ENCODE measurements at regions not wholly inside any gene's neighbourhood (a gene's known extent, or its start where the extent isn't known, plus 50 kb on each side); places are given as distances from the start of the nearest gene placed in this dataset.

- TF ChIP-seq, protein P1, sequence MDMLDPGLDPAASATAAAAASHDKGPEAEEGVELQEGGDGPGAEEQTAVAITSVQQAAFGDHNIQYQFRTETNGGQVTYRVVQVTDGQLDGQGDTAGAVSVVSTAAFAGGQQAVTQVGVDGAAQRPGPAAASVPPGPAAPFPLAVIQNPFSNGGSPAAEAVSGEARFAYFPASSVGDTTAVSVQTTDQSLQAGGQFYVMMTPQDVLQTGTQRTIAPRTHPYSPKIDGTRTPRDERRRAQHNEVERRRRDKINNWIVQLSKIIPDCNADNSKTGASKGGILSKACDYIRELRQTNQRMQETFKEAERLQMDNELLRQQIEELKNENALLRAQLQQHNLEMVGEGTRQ (CRISPR knock-in tag; IDR thresholded peaks at IDR 0.05) = no peak
- TF ChIP-seq MXD4 (CRISPR knock-in tag; IDR thresholded peaks at IDR 0.05; ENCODE audit: borderline replicate concordance) = no peak
- TF ChIP-seq, protein P2, sequence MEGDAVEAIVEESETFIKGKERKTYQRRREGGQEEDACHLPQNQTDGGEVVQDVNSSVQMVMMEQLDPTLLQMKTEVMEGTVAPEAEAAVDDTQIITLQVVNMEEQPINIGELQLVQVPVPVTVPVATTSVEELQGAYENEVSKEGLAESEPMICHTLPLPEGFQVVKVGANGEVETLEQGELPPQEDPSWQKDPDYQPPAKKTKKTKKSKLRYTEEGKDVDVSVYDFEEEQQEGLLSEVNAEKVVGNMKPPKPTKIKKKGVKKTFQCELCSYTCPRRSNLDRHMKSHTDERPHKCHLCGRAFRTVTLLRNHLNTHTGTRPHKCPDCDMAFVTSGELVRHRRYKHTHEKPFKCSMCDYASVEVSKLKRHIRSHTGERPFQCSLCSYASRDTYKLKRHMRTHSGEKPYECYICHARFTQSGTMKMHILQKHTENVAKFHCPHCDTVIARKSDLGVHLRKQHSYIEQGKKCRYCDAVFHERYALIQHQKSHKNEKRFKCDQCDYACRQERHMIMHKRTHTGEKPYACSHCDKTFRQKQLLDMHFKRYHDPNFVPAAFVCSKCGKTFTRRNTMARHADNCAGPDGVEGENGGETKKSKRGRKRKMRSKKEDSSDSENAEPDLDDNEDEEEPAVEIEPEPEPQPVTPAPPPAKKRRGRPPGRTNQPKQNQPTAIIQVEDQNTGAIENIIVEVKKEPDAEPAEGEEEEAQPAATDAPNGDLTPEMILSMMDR (IDR thresholded peaks at IDR 0.05) = no peak
Measured at GRCh38 chr13:60324131-60324530, 72.9 kb upstream of the TDRD3 start.
